ENCODE measurements at regions not wholly inside any gene's neighbourhood (a gene's known extent, or its start where the extent isn't known, plus 50 kb on each side); places are given as distances from the start of the nearest gene placed in this dataset.

DNA sequence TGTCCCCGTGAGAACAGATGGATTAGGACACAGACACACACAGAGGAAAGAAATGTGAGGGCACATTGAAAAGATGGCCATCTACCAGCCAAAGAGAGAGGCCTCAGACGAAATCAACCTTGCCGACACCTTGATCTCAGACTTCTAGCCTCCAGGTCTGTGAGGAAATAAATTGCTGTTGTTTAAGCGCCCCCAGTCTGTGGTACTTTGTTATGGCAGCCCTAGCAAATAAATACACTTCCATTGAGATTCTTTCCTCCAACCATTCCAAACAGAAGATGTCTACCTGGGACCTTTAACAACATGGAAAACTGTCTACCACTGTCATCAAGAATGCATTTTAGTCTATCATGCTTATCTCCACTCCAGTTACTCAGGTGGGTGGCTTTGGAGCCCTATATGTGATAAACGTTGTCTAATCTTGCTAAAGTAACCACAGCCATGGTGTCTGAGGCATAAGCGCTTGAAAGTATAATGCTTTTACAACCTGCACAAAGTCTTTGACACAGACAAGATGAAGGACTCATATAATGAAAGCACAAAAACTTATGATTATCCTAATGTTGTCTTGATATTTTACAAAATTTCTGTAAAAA is 244.3 kb downstream of the MTERF1 start:
- peak; percentile 66 for DNase-seq

DNA sequence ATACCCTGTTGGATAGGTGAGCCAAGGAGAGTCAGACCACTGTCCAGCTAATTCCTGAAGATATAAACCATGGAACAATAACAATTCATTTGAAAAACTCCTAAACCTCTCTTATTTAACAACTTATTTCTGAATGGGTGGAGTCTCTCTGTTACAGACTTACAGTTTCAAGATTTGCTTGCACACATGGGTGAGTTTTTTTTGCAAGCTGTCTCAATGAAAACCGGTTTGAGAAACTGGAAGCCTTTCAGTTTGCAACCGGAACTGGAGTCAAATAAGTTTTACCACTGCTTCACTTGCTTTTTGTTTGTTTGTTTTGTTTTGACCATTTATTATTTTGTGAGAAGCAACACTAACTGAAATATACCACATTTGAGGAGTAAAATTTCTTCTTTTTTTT is 243.8 kb downstream of the MTERF1 start:
- no peak for DNase-seq

DNA sequence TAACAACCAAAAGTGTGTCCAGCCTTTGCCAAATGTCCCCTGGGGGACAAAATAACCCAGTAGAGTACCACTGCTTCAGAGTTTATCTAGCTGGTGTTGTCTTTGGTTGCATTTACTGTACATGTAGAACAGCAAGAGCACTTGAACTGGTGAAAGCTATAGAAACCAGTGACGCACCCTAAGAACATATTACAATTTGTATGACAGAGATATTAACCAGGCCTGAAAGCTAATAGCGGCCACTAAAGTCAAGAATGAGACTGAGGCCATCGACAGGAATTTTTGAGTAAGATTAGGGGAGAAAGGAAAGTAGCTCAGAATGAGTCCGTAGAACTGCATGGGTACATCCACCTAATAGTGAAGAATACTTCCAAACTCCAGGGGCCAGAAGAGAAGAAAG is 236.2 kb downstream of the MTERF1 start:
- DNase-seq: no peak

DNA sequence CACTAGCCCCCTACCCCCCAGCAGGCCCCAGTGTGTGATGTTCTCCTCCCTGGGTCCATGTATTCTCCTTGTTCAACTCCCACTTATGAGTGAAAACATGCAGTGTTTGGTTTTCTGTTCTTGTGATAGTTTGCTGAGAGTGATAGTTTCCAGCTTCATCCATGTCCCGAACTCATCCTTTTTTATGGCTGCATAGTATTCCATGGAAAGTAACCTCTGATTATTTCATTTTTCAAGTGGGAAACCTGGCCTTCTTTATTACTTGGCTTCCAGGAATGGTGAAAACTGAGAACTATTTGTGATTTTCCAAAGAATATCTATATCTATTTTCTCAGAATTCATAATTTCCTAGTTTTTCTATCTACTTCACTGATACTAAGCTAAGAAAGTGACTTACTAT is 235.0 kb downstream of the MTERF1 start:
- DNase-seq: no peak

DNA sequence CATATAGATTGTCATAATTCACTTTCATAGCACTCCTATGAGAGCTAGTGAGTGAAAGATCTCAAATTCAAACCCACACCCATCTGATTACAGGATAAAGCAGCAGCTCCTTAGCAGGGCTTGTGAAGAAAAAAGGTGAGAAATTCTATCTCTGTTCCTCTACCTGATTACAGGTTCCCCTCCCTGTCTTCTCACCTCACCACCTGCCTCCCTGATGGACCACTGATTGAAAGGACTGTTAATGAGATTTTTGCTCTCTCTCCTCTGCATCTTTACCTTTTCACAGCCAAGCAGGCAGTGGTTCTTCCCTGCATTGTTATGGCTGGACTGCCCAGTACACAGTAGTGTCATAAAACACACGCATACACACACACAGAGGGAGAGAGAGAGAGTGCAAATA is 228.5 kb downstream of the MTERF1 start:
- no peak for DNase-seq

DNA sequence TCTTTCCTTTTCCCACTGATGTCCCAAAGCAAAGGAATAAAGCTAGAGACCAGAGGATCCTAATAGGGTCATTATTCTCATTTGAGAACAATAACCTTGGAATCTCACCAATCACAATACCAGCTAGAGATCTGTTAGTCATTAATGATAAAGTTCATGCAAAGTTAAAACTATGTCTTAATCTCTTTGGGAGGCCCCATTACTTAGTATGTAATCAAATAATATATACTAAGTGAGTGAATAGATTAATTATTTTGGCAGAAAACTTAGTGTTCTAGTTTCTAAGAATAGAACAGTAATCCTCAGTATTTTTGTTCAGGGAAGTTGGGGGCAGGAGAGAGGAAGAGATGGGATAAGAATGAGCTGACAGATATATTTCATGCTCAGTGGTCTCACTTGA is 227.2 kb downstream of the MTERF1 start:
- no peak for DNase-seq

DNA sequence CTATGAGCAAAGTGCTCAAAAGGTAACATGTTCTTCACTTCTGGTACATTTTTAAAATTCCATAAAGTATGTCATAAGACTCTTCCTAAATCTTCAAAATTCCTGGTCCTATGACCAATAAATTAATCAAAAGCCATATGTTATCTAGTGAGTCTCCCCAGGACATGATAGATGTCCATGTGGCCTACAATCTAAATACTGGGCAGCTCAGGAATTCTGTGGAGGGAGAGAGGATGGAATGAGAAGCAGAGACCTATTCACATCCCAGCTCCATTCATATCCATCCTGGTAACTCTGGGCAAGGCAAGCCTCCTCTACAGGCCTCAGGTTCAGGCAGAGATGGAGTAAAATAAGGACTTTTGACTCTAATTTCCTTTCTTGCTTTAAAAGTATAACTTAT is 224.8 kb downstream of the MTERF1 start:
- no peak for DNase-seq

DNA sequence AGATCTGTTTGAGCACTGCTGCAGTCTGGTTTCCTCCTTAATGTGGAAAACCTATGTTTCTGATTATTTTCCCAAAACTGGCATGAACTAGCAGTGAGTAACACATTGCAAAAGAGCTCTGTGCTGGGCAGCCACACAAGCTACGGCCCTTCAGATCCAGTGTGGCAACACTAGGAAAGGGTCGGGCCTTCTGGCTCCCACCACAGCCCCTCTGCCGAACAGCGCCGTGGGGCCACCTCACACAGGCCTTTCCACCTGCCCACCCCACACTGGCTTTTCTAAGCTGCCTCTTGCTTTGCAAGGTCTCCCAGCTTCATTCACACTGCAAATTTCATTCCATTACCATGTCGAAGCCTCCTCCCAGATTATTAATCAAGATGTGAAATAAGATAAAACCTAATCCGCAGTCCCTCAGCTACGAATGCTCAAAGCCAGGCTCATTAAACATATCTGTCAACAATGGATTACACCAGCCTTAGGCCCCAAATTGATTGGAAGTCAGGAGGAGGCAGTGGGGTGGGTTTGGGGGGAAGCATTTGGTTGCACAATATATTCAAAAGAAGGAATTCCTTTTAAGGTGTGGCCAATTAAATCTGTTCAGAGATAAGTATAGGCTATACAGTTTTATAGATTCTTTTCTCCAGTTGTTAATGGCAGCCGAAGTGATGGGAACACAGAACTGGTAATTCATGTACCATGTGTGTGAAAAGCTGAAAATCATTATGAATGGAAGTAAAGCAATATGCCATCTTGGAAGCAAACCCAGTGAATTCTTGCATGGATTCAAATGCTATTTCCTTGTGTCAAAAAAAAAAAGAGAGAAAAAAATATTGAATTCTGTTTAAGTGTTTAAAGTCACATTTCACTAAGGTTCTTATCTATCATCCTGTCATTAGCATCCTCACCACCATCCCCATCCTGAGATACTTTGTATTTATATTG is 223.7 kb downstream of the MTERF1 start:
- DNase-seq: no peak

DNA sequence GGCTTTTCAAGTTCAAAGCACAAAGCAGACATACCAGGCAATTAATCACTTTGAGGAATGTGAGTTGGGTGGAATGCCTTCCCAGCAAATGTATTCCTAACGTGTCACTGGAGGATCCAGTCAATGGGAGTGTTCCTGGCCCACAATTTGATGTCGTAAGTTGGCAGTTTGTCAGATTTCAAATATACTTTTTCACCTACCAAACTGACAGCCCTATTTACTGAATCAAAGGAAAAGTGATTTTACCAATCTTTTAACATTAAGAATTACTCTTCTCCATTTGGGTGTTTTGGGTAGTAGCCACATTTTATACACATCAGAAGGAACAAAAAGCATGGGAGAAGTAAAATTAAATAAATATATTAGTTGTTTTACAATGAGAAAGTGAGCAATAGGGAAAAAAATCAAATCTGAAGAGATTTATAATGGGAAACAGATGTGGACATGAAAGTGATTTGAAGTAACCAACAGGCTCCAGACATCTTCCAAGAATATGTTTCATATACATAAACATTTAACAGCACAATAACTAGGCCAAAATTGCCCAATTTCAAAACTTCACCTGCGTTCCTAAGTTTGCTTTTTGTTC is 222.9 kb downstream of the MTERF1 start:
- peak; percentile 78 for DNase-seq

DNA sequence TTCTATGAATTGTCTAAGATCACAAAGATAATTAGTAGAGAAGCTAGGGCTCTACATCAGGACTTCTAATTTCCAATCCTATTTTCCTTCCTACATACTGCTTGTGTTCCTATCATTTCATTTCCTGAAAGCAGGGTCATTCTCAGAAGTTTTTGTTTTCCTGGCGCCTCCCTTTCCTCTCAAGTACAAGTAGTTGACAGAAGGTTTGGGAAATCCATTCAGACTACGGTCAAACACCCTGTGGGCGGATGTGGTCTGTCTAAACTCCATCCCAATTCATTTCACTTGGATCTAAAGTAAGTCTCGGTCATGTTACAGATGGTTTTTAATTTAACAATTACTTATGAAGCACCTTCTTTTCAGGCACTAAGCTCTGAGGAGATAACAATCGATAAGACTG is 221.4 kb downstream of the MTERF1 start:
- DNase-seq: no peak

DNA sequence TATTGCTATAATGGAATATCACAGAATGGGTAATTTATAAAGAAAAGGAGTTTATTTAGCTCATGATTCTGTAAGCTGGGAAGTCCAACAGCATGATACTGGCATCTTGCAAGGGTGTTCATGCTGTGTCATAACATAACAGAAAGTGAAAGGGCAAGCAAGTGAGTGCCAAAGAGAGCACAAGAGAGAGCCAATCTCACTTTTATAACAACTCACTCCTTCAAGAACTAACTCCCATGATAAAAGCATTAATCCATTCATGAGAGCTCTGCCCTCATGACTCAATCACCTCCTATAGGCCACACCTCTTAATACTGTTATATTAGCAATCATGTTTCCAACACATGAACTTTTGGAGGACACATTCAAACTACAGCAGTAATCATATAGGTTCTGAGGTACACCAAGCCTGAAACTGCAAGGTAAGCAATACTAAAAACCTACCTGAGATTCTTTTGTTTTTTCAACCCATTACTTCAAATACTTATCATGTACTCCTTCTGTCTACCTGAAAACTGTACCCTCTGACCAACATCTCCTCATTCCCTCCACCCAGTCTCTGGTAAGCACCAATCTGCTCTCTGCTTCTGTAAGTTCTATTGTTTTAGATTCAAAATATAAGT is 219.7 kb downstream of the MTERF1 start:
- no peak for DNase-seq

DNA sequence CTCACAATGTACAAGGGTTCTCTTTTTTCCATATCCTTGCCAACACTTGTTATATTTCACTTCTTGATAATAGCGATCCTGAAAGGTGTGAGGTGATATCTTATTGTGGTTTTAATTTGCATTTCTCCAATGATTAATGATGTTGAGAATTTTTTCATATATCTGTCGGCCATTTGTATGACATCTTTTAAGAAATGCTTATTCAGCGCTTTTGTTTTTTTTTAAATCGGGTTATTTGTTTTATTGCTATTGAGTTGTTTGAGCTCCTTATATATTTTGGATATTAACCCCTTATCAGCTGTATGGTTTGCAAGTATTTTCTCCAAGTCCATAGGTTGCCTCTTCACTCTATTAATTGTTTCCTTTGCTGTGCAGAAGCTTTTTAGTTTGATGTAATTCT is 218.8 kb downstream of the MTERF1 start:
- DNase-seq: no peak

DNA sequence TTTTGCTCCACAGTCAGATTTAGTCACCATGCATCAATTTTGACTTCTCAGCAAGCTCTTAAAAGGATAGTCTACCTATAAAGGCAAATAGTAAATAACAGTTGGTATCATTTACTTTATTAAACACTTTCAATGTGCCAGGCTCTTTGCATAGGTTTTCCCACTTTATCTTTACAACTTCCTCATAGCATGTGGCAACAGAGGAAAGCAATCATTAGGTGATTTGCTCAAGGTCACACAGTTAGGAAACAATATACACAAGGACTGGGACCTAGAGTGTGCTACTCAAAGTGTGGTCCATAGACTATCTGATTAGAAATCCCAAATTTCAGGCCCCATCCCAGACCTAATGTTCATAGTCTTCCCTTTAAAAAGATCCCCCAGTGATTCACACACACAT is 212.3 kb downstream of the MTERF1 start:
- no peak for DNase-seq

DNA sequence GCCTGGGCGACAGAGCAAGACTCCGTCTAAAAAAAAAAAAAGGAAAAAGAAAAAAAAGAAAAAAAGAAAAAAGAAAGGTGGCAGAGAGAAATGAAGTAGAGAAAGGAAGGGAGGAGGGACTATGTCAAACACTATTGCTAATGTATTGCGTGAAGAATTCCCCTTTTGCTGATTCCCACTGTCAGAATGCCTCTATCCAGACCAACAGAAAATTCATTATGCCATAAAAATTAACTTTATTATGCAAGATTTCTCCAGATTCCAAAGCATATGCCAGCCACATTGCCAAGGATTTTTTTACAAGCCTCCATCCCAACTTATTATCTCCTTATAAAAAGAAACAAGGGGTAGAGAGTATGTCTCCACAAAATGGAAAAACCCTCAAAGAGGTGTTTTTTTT is 209.3 kb downstream of the MTERF1 start:
- DNase-seq: no peak

DNA sequence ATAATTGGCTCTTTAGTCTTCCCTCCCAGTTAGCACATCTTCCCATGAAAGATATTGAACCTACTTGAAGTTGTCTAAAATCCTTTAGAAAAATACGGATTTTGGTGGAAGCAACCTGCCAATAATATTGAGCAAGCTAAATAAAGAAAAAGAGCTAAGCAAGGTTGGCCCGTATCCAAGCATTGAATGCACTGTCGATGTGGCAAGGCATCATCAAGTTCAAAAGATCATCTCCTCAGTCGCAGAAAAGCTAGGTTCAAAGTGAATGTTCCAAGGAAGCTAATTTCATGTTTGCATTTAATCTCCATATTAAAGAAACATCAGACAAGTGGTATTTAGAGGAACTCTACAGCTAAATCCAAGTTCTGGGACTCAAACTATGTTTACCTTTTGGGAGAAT is 206.0 kb downstream of the MTERF1 start:
- DNase-seq: no peak

DNA sequence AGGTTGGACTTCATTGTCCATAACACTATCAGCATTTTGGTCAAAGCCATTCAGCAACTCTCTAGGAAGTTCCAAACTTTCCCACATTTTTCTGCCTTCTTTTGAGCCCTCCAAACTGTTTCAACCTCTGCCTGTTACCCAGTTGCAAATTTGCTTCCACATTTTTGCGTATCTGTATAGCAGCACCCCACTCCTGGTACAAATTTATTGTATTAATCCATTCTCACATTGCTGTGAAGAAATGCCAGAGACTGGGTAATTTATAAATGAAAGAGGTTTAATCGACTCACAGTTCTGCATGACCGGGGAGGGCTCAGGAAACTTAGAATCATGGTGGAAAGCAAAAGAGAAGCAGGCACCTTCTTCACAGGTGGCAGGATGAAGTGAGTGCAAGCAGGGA is 198.8 kb downstream of the MTERF1 start:
- DNase-seq: no peak

DNA sequence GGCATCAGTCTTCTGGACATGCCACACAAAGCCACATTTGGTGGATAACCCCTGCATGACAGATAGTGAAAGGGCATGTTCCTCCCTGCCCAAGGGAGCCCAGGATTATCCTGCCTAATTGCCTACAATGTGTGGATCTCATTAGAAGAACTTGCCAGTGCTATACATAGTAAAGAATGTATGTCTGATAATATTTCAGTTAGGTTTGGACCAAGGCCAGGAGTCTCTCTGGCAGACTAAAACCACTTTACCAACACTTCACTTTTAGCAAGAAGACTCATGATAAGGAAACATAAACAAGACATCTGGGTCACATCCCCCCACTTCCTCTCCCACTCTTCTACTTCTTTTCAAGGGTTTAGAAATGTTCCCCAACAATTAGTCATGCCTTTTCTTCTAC is 196.7 kb downstream of the MTERF1 start:
- no peak for DNase-seq

DNA sequence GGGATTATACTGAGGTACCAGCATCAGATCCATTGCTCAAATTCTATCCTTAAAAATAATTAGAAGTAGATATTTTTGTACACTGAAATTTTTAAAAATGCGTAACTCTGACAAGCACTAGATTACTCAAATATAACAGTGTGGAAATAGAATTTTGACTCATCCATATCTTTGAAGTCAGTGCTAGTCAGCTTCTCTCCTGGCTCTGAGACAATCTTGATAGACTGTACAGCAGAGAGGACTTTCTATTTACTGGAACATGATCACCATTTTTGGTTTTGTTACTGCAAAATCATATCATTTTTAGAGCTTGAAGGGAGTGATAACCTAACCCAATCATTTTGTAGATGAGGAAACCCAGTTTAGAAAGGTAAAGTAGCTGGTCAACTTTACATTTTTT is 195.0 kb downstream of the MTERF1 start:
- no peak for DNase-seq

DNA sequence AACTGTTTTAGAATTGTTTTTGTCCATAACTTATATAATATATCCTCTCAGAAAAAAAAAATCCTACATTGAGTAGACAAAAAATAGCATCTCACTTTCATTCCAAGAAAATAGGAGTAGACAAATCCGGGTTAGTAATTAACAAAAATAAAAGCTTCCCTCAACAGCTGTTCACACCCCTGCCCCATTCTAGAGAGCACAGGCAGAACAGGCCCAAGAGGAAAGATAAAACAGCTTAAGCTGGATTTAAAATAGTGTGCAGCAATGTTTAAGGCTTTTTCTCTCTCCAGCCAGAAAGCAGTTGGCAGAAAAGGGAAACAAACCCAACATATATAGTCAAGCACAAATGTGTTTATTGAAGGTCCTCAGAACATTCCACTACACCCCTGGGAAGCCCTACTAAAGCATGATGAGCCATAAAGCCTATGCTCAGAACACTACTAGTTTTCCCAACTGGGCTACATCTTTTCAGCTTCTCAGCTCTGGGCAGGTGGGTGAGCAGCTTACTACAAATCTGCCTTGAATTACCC is 189.9 kb downstream of the MTERF1 start:
- no peak for DNase-seq

DNA sequence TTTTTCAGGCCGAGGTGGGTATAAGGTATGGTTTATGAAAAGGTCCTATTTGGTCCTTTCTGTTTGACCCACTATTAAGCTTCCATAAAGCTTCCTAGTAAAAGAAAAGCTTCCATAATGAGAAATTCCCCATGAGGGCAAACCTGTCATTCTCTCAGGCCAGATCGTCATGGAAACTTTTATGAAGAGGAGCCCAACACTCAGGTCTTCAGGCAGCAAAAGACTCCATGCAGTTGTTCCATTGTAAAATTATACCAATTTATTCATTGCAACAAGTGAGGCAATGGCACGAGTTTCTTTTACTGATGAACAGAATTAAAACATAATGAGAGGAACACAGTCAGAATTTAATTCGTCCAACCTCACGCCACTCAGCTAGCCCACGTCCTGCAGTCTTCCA is 188.6 kb downstream of the MTERF1 start:
- DNase-seq: no peak

DNA sequence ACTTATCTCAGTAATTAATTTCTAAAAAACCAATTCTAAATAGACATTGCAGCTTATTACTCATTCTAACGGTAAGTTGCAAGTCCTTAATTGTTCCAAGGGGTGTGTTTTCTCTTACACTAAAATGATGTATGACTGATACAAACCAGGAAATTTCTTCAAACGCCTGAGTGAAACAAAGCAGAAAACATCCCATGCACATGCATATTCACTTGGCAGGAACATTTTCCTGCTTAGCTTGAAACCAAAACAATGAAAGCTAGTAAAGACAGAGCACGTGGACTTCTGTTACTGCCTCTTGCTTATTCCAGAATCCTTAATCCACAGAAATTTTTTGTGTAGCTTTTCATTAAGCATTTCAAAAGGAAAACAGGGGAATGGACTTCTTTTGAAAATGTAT is 187.7 kb downstream of the MTERF1 start:
- DNase-seq: no peak

DNA sequence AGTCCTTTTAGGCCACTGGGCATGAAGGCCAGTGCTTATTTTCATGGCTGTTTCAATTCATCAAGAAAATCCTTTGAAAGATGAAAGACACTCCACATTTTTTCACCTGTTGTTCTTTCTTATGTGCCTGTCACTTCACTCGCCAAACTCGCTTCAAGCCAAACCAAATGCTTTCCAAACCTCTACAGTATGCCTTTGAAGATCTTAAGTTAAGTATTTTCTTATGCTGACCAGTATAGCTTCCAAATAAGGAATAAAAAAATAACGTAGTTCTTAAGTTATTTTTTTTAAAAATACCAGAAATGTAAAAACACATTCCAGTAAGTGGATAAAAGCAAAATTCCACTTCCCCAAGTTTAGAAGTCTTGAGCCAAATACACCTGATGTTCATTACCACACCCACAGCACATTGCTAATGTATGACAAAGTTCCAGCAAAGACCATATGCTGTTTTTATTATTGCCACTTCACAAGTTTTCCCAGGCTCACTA is 186.1 kb downstream of the MTERF1 start:
- DNase-seq: no peak

DNA sequence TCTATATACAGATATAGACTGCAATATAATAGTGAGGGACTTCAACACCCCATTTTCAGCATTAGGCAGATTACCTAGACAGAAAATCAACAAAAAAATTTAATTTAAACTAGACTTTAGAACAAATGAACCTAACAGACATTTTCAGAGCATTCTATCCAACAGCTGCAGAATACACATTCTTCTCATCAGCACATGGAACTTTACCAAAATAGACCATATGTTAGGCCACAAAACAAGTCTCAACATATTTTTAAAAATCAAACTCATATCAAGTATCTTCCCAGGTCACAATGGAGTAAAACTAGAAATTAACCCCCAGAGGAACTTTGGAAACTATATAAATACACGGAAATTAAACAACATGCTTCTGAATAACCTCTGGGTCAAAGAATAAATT is 169.6 kb downstream of the MTERF1 start:
- no peak for DNase-seq

All from islet precursor cell (in vitro differentiated cells).